BJ (cell line): ENCODE measurements at regions not wholly inside any gene's neighbourhood (a gene's known extent, or its start where the extent isn't known, plus 50 kb on each side); places are given as distances from the start of the nearest gene placed in this dataset.

Experiments used
- CTCF ChIA-PET: fragments of 350-600 bp; formaldehyde crosslinking; extraction: SDS; loops from one replicate; lab custom pipeline; 2021; ENCODE audit warnings: antibody characterized with exemption, inconsistent platforms; lab: Yijun Ruan, JAX
- POLR2A ChIA-PET: fragments of 300-600 bp; sonication (Branson Sonifier 250); formaldehyde crosslinking; extraction: SDS; loops from one replicate; lab custom pipeline; 2021; ENCODE audit warnings: antibody characterized with exemption; lab: Charles Lee
- DNase-seq: peaks from one replicate; pipeline ENCODE4 v3.0.0-alpha.2; 2011; ENCODE audit warnings: low read depth
- H3K27me3 ChIP-seq: 2 replicates; pipeline ENCODE4 v1.6.0; 2011; ENCODE audit warnings: low read length; ENCODE audit not compliant: control insufficient read depth, insufficient read depth
- H3K36me3 ChIP-seq: 2 replicates; pipeline ENCODE4 v1.5.1; 2011; ENCODE audit warnings: low read length; ENCODE audit not compliant: control insufficient read depth, insufficient read depth
- H3K4me3 ChIP-seq: 2 replicates; pipeline ENCODE4 v1.5.1; 2011; ENCODE audit warnings: low read depth, mild to moderate bottlenecking, control low read depth, low read length
- TF ChIP-seq, protein P1 (sequence below): IDR thresholded peaks from 2 replicates; pipeline ENCODE4 v1.5.1; 2011; ENCODE audit warnings: low read depth, mild to moderate bottlenecking, control low read depth, inconsistent platforms, low read length, moderate library complexity; ENCODE audit not compliant: insufficient read depth

DNA sequence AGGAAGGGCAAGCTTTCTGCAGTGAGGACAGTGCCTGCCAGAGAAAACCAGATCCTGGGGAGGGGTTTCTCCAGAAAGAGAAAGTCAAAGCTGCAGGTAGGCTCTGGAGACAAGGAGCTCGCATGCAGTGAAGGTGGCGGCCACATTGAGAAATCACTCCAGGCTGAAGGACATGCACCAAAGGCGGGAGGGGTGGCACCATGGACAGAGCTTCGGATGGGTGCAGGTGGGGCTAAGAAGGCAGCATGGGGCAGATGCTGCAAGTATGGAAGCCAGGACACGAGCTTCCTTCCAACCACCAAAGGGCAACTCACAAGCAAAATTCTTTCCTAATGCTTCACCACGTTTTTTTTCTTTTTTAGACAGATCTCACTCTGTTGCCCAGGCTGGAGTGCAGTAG lies 104.4 kb upstream of the SLC35G4 start:
- Histone ChIP-seq H3K36me3 (no peaks in the 10 kb centered on the region), H3K27me3 (peaks cover 3% of the 10 kb centered on the region; the same call in 1 of the 2 replicates), H3K4me3 (no peak overlapping the region)
- ChIA-PET POLR2A (no interaction called here), CTCF (interaction anchor here (0.8 to 1.4 kb wide), 4 partner anchors 13 to 350 kb away, joined by 3 to 5 read pairs (median 3); no protein-coding TSS in a partner anchor)
- TF ChIP-seq, protein P1, sequence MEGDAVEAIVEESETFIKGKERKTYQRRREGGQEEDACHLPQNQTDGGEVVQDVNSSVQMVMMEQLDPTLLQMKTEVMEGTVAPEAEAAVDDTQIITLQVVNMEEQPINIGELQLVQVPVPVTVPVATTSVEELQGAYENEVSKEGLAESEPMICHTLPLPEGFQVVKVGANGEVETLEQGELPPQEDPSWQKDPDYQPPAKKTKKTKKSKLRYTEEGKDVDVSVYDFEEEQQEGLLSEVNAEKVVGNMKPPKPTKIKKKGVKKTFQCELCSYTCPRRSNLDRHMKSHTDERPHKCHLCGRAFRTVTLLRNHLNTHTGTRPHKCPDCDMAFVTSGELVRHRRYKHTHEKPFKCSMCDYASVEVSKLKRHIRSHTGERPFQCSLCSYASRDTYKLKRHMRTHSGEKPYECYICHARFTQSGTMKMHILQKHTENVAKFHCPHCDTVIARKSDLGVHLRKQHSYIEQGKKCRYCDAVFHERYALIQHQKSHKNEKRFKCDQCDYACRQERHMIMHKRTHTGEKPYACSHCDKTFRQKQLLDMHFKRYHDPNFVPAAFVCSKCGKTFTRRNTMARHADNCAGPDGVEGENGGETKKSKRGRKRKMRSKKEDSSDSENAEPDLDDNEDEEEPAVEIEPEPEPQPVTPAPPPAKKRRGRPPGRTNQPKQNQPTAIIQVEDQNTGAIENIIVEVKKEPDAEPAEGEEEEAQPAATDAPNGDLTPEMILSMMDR: no peak
- no peak for DNase-seq

- POLR2A ChIA-PET: no interaction called here
- DNase-seq: peak; percentile 31
Measured at GRCh38 chr18:11502368-11502767, 107.0 kb upstream of the SLC35G4 start.

GRCh38 chr18:11501352-11501751 lies 108.0 kb upstream of the SLC35G4 start:
- Histone ChIP-seq H3K36me3 (no peaks in the 10 kb centered on the region), H3K4me3 (no peak overlapping the region), H3K27me3 (peaks cover 3% of the 10 kb centered on the region; the same call in 1 of the 2 replicates)
- POLR2A ChIA-PET: interaction anchor here (0.6 kb wide), 1 partner anchor 9 kb away, joined by 4 read pairs; no protein-coding TSS in a partner anchor
- TF ChIP-seq, protein P1: no peak
- no peak for DNase-seq
- CTCF ChIA-PET: interaction anchor here (1.1 to 2.7 kb wide), 3 partner anchors 11 to 325 kb away, joined by 3 to 10 read pairs (median 7); no protein-coding TSS in a partner anchor

More at GRCh38 chr18:11502368-11502767, 107.0 kb upstream of the SLC35G4 start:
- TF ChIP-seq, protein P1: no peak
- CTCF ChIA-PET: interaction anchor here (0.5 to 2.7 kb wide), 6 partner anchors 10 to 589 kb away, joined by 3 to 10 read pairs (median 4); no protein-coding TSS in a partner anchor
- peaks cover 3% of the 10 kb centered on the region; the same call in 1 of the 2 replicates for H3K27me3 ChIP-seq
- no peak overlapping the region for H3K4me3 ChIP-seq
- H3K36me3 ChIP-seq: no peaks in the 10 kb centered on the region

- Histone ChIP-seq H3K27me3 (peaks cover 3% of the 10 kb centered on the region; the same call in 1 of the 2 replicates), H3K4me3 (no peak overlapping the region), H3K36me3 (no peaks in the 10 kb centered on the region)
- POLR2A ChIA-PET: interaction anchor here (0.7 kb wide), 1 partner anchor 333 kb away, joined by 7 read pairs; no protein-coding TSS in a partner anchor
- DNase-seq: peak; percentile 95
- TF ChIP-seq, protein P1: no peak
- CTCF ChIA-PET: interaction anchor here (0.6 to 1.1 kb wide), 2 partner anchors 133 to 324 kb away, joined by 3 read pairs; no protein-coding TSS in a partner anchor
Measured at GRCh38 chr18:11500153-11501122, 109.0 kb upstream of the SLC35G4 start.

GRCh38 chr18:11498821-11499220 lies 110.6 kb upstream of the SLC35G4 start:
- Histone ChIP-seq H3K27me3 (no peaks in the 10 kb centered on the region), H3K4me3 (no peak overlapping the region), H3K36me3 (no peaks in the 10 kb centered on the region)
- ChIA-PET POLR2A (no interaction called here), CTCF (interaction anchor here (1.2 kb wide), 1 partner anchor 54 kb away, joined by 5 read pairs; no protein-coding TSS in a partner anchor)
- peak; percentile 30 for DNase-seq
- TF ChIP-seq, protein P1: no peak
